ENCODE measurements at regions not wholly inside any gene's neighbourhood (a gene's known extent, or its start where the extent isn't known, plus 50 kb on each side); places are given as distances from the start of the nearest gene placed in this dataset.

GRCh38 chr4:103482893-103483292, 236.9 kb downstream of the TACR3 start:
- no peak for DNase-seq
- no peaks in the 10 kb centered on the region for H3K36me3 ChIP-seq (ENCODE audit: control insufficient read depth, insufficient read depth, low read length)
- H3K27ac ChIP-seq (ENCODE audit: insufficient read depth, low read length, poor library complexity, severe bottlenecking) = no peak overlapping the region
- no peaks in the 10 kb centered on the region for H3K9me3 ChIP-seq (ENCODE audit: control insufficient read depth in 2 of 2, low read length in 2 of 2)
- H3K4me3 ChIP-seq (ENCODE audit: low read depth, low read length) = no peak overlapping the region
- H3K27ac Mint-ChIP-seq = no peak overlapping the region
- no peak for ATAC-seq (ENCODE audit: low read depth in 2 of 2)
- H3K4me3 Mint-ChIP-seq = no peak overlapping the region
- no peaks in the 10 kb centered on the region for H3K4me1 ChIP-seq (ENCODE audit: control insufficient read depth, insufficient read depth, low read length, poor library complexity, severe bottlenecking)
- H3K4me1 Mint-ChIP-seq = no peaks in the 10 kb centered on the region
- no peaks in the 10 kb centered on the region for H3K27me3 ChIP-seq (ENCODE audit: control insufficient read depth, insufficient read depth, low read length)
- H3K36me3 Mint-ChIP-seq = no peaks in the 10 kb centered on the region
- H3K9me3 Mint-ChIP-seq = peaks cover 0 to 5% (median 0%) of the 10 kb centered on the region in 7 donors
- H3K27me3 Mint-ChIP-seq = peaks cover 4% of the 10 kb centered on the region

DNA sequence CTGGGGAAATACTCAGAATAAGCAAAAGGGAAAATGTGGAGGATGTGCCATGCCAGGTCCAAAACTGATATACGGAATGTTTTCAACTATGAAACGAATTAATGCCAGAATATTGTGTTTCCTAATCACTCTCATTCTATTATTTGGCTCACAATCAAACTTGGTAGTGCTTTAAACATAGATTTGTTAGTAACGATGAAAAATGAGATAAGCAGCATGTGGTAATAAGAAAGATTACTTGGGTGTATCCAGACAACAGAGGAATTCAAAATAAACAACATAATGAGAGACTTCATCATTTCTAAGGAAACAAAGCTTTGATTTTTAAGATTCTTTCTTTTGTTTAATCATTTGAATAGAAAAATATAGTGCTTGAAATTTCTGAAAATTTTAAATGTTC, 237.3 kb downstream of the TACR3 start:
- Mint-ChIP-seq H3K27ac (no peak overlapping the region), H3K9me3 (peaks cover 0 to 5% (median 0%) of the 10 kb centered on the region in 7 donors), H3K4me1 (no peaks in the 10 kb centered on the region), H3K27me3 (peaks cover 4% of the 10 kb centered on the region), H3K4me3 (no peak overlapping the region), H3K36me3 (no peaks in the 10 kb centered on the region)
- Histone ChIP-seq H3K9me3 (ENCODE audit: control insufficient read depth in 2 of 2, low read length in 2 of 2) (no peaks in the 10 kb centered on the region), H3K4me3 (ENCODE audit: low read depth, low read length) (no peak overlapping the region), H3K4me1 (ENCODE audit: control insufficient read depth, insufficient read depth, low read length, poor library complexity, severe bottlenecking) (no peaks in the 10 kb centered on the region), H3K36me3 (ENCODE audit: control insufficient read depth, insufficient read depth, low read length) (no peaks in the 10 kb centered on the region), H3K27me3 (ENCODE audit: control insufficient read depth, insufficient read depth, low read length) (no peaks in the 10 kb centered on the region), H3K27ac (ENCODE audit: insufficient read depth, low read length, poor library complexity, severe bottlenecking) (no peak overlapping the region)
- DNase-seq (no peak), ATAC-seq (ENCODE audit: low read depth in 2 of 2) (no peak)

DNA sequence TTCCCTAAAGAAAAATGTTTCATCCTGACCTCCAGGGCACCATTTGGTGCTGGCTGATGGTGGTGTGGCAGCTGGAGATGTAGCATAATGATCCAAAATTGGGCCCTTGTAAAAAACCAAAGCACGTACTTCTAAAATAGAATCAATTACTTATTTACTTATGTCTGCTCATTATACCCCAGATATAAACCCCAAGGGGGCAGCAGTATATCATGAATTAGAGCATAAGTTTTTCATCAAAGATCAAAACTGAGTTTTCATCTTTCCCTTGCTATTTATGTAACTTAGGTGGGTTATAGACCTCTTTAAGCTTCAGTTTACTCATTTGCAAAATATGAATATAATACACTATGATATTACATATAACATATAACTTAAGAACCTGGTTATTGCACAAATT, 241.1 kb downstream of the TACR3 start:
- no peak for ATAC-seq (ENCODE audit: low read depth in 2 of 2)
- H3K36me3 Mint-ChIP-seq = no peaks in the 10 kb centered on the region
- H3K4me3 Mint-ChIP-seq = no peak overlapping the region
- no peak overlapping the region for H3K4me3 ChIP-seq (ENCODE audit: low read depth, low read length)
- H3K4me1 ChIP-seq (ENCODE audit: control insufficient read depth, insufficient read depth, low read length, poor library complexity, severe bottlenecking) = no peaks in the 10 kb centered on the region
- no peak overlapping the region for H3K27ac ChIP-seq (ENCODE audit: insufficient read depth, low read length, poor library complexity, severe bottlenecking)
- no peak for DNase-seq
- no peaks in the 10 kb centered on the region for H3K27me3 ChIP-seq (ENCODE audit: control insufficient read depth, insufficient read depth, low read length)
- H3K9me3 Mint-ChIP-seq = peaks cover 0 to 2% (median 0%) of the 10 kb centered on the region in 7 donors
- H3K27ac Mint-ChIP-seq = no peak overlapping the region
- H3K27me3 Mint-ChIP-seq = peaks cover 4% of the 10 kb centered on the region
- H3K36me3 ChIP-seq (ENCODE audit: control insufficient read depth, insufficient read depth, low read length) = no peaks in the 10 kb centered on the region
- H3K4me1 Mint-ChIP-seq = no peaks in the 10 kb centered on the region
- H3K9me3 ChIP-seq (ENCODE audit: control insufficient read depth in 2 of 2, low read length in 2 of 2) = no peaks in the 10 kb centered on the region

DNA sequence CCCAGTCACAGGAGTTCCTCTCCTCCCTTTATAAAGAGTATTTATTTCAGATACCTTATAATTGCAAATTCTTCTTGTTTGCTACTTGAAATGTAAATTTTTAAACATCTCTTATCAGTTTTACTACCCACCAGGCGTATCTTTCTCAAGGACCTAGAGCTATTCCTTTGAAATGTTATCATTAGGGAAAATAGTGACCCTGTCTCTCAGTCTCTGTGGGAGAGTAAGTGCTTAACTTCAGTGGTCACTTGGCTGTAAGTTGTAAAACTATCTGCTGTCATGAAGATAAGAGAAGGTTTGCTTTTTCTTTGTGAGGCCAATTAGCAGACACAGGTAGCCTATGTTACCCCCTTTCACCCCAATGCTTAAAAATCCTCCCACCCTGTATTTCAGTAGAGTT, 241.6 kb downstream of the TACR3 start:
- H3K36me3 Mint-ChIP-seq = no peaks in the 10 kb centered on the region

GRCh38 chr4:103457566-103457965, 259.4 kb upstream of the CENPE start:
- H3K27ac ChIP-seq (ENCODE audit: insufficient read depth, low read length, poor library complexity, severe bottlenecking) = no peak overlapping the region
- no peaks in the 10 kb centered on the region for H3K4me1 Mint-ChIP-seq
- no peaks in the 10 kb centered on the region for H3K36me3 Mint-ChIP-seq
- H3K4me3 ChIP-seq (ENCODE audit: low read depth, low read length) = no peak overlapping the region
- no peaks in the 10 kb centered on the region for H3K27me3 Mint-ChIP-seq
- H3K9me3 ChIP-seq (ENCODE audit: control insufficient read depth in 2 of 2, low read length in 2 of 2) = no peaks in the 10 kb centered on the region
- no peak overlapping the region for H3K4me3 Mint-ChIP-seq
- peaks cover 0 to 10% (median 2%) of the 10 kb centered on the region in 7 donors for H3K9me3 Mint-ChIP-seq
- H3K36me3 ChIP-seq (ENCODE audit: control insufficient read depth, insufficient read depth, low read length) = no peaks in the 10 kb centered on the region
- no peaks in the 10 kb centered on the region for H3K27me3 ChIP-seq (ENCODE audit: control insufficient read depth, insufficient read depth, low read length)
- H3K27ac Mint-ChIP-seq = no peak overlapping the region
- H3K4me1 ChIP-seq (ENCODE audit: control insufficient read depth, insufficient read depth, low read length, poor library complexity, severe bottlenecking) = no peaks in the 10 kb centered on the region
- DNase-seq (no peak), ATAC-seq (ENCODE audit: low read depth in 2 of 2) (no peak)

More for the DNA sequence above, 241.6 kb downstream of the TACR3 start:
- H3K27me3 ChIP-seq (ENCODE audit: control insufficient read depth, insufficient read depth, low read length) = no peaks in the 10 kb centered on the region
- H3K27ac Mint-ChIP-seq = no peak overlapping the region
- no peak overlapping the region for H3K4me3 Mint-ChIP-seq
- no peak overlapping the region for H3K4me3 ChIP-seq (ENCODE audit: low read depth, low read length)
- H3K9me3 Mint-ChIP-seq = peaks cover 0 to 2% (median 0%) of the 10 kb centered on the region in 7 donors
- DNase-seq (no peak), ATAC-seq (ENCODE audit: low read depth in 2 of 2) (no peak)
- H3K36me3 ChIP-seq (ENCODE audit: control insufficient read depth, insufficient read depth, low read length) = no peaks in the 10 kb centered on the region
- no peaks in the 10 kb centered on the region for H3K4me1 ChIP-seq (ENCODE audit: control insufficient read depth, insufficient read depth, low read length, poor library complexity, severe bottlenecking)
- no peaks in the 10 kb centered on the region for H3K9me3 ChIP-seq (ENCODE audit: control insufficient read depth in 2 of 2, low read length in 2 of 2)
- no peaks in the 10 kb centered on the region for H3K4me1 Mint-ChIP-seq
- H3K27me3 Mint-ChIP-seq = peaks cover 4% of the 10 kb centered on the region
- H3K27ac ChIP-seq (ENCODE audit: insufficient read depth, low read length, poor library complexity, severe bottlenecking) = no peak overlapping the region

GRCh38 chr4:103451341-103451740, 253.2 kb upstream of the CENPE start:
- Histone ChIP-seq H3K4me3 (ENCODE audit: low read depth, low read length) (no peak overlapping the region), H3K36me3 (ENCODE audit: control insufficient read depth, insufficient read depth, low read length) (no peaks in the 10 kb centered on the region), H3K4me1 (ENCODE audit: control insufficient read depth, insufficient read depth, low read length, poor library complexity, severe bottlenecking) (no peaks in the 10 kb centered on the region), H3K27ac (ENCODE audit: insufficient read depth, low read length, poor library complexity, severe bottlenecking) (no peak overlapping the region), H3K27me3 (ENCODE audit: control insufficient read depth, insufficient read depth, low read length) (no peaks in the 10 kb centered on the region), H3K9me3 (ENCODE audit: control insufficient read depth in 2 of 2, low read length in 2 of 2) (no peaks in the 10 kb centered on the region)
- no peak for DNase-seq
- Mint-ChIP-seq H3K27me3 (no peaks in the 10 kb centered on the region), H3K36me3 (no peaks in the 10 kb centered on the region), H3K9me3 (peaks cover 0 to 4% (median 0%) of the 10 kb centered on the region in 7 donors), H3K4me1 (no peaks in the 10 kb centered on the region), H3K4me3 (no peak overlapping the region), H3K27ac (no peak overlapping the region)
- ATAC-seq (ENCODE audit: low read depth in 2 of 2) = no peak

DNA sequence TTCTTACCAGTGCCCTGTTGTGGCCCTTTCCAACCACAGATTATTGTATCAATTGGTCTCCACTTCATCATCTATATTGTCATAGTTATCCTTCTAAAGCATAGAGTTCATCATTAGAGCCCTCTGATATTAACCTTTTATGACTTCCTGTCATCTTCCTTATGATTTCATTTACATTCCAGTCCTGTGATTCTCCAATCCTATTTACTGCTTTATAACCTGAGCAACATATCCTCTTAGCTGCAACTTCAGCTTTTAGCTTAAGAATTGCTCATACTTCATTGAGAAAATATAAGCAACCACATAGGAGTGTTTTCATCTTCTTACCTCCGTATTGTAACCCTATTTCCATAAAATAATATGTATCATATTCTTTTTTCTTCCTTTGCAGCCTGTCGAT, 252.6 kb upstream of the CENPE start:
- ATAC-seq (ENCODE audit: low read depth in 2 of 2) (no peak), DNase-seq (no peak)
- H3K4me3 Mint-ChIP-seq = no peak overlapping the region
- no peak overlapping the region for H3K27ac ChIP-seq (ENCODE audit: insufficient read depth, low read length, poor library complexity, severe bottlenecking)
- no peaks in the 10 kb centered on the region for H3K4me1 Mint-ChIP-seq
- H3K4me3 ChIP-seq (ENCODE audit: low read depth, low read length) = no peak overlapping the region
- no peaks in the 10 kb centered on the region for H3K4me1 ChIP-seq (ENCODE audit: control insufficient read depth, insufficient read depth, low read length, poor library complexity, severe bottlenecking)
- no peak overlapping the region for H3K27ac Mint-ChIP-seq
- H3K9me3 ChIP-seq (ENCODE audit: control insufficient read depth in 2 of 2, low read length in 2 of 2) = no peaks in the 10 kb centered on the region
- H3K36me3 ChIP-seq (ENCODE audit: control insufficient read depth, insufficient read depth, low read length) = no peaks in the 10 kb centered on the region
- peaks cover 0 to 4% (median 0%) of the 10 kb centered on the region in 7 donors for H3K9me3 Mint-ChIP-seq
- no peaks in the 10 kb centered on the region for H3K36me3 Mint-ChIP-seq
- H3K27me3 Mint-ChIP-seq = no peaks in the 10 kb centered on the region
- H3K27me3 ChIP-seq (ENCODE audit: control insufficient read depth, insufficient read depth, low read length) = no peaks in the 10 kb centered on the region

DNA sequence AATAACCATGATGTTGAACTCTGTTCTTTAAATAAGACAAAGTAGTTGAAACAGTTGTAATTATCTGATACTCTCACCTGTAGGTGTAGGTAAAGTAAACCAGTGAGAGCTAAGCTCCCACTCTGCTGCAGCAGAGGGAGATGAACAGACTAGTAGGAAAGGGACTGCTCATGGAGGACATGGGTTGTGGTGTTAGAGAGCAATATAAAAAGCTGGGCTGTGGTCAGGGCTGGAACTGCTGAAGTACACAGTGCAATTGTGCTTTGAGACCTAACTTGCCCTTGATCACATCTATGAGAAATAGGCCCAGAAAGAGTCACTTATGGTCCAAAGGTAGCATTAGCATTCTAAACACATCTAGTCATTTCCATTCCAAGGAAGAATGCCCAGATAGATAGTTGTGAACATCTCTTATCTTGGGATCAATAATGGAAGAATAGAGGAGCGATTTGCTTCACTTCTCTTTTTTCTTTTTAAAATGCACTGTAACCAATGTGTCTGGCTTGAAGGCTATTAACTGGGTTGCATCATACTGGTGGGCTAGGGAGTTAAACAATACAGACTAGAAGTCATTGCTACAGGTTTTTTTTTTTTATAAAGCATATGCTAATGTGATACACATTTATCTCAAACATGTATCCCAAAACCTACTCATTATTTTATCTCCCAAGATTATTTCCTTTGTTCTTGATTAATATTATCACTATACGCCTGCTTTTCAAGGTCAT, 251.3 kb upstream of the CENPE start:
- DNase-seq (no peak), ATAC-seq (ENCODE audit: low read depth in 2 of 2) (no peak)
- Mint-ChIP-seq H3K4me1 (no peaks in the 10 kb centered on the region), H3K27me3 (no peaks in the 10 kb centered on the region), H3K9me3 (peaks cover 0 to 2% (median 0%) of the 10 kb centered on the region in 7 donors), H3K4me3 (no peak overlapping the region), H3K27ac (no peak overlapping the region), H3K36me3 (no peaks in the 10 kb centered on the region)
- Histone ChIP-seq H3K4me3 (ENCODE audit: low read depth, low read length) (no peak overlapping the region), H3K27me3 (ENCODE audit: control insufficient read depth, insufficient read depth, low read length) (no peaks in the 10 kb centered on the region), H3K27ac (ENCODE audit: insufficient read depth, low read length, poor library complexity, severe bottlenecking) (no peak overlapping the region), H3K4me1 (ENCODE audit: control insufficient read depth, insufficient read depth, low read length, poor library complexity, severe bottlenecking) (no peaks in the 10 kb centered on the region), H3K9me3 (ENCODE audit: control insufficient read depth in 2 of 2, low read length in 2 of 2) (no peaks in the 10 kb centered on the region), H3K36me3 (ENCODE audit: control insufficient read depth, insufficient read depth, low read length) (no peaks in the 10 kb centered on the region)

Measured in CD4-positive, CD25-positive, alpha-beta regulatory T cell (primary cell).